ENCODE measurements at regions not wholly inside any gene's neighbourhood (a gene's known extent, or its start where the extent isn't known, plus 50 kb on each side); places are given as distances from the start of the nearest gene placed in this dataset.

DNA sequence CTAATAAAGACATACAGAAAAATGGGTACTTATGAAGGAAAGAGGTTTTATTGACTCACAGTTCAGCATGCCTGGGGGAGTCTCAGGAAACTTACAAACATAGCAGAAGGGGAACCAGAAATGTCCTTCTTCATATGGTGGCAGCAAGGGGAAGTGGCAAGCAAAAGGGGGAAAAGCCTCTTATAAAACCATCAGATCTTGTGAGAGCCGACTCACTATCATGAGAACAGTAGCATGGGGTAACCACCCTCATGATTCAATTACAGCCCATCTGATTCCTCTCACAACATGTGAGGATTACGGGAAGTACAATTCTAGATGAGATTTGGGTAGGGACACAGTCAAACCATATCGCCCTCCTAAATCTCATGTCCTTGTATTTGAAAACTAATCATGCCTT lies 1305.4 kb upstream of the SORCS1 start:
- Histone ChIP-seq H4K5ac (ENCODE audit: low read depth, low read length) (no peak overlapping the region), H2BK15ac (ENCODE audit: low read depth, low read length) (no peak overlapping the region), H3K56ac (ENCODE audit: extremely low read depth, insufficient read depth, low read length) (no peak overlapping the region), H3K36me3 (ENCODE audit: control insufficient read depth, insufficient read depth, low read length) (no peaks in the 10 kb centered on the region), H4K91ac (ENCODE audit: insufficient read depth, low read depth, low read length) (no peak overlapping the region), H2AFZ (replicated peaks; ENCODE audit: low read length, poor library complexity) (no peak overlapping the region), H3K4me3 (ENCODE audit: insufficient read depth, low read depth, low read length) (no peak overlapping the region), H3K79me1 (ENCODE audit: low read depth in 1 of 2, low read length in 2 of 2) (no peaks in the 10 kb centered on the region), H3K9me3 (ENCODE audit: control insufficient read depth, insufficient read depth, low read length) (peaks cover 2% of the 10 kb centered on the region; the same call in 1 of the 2 replicates), H2BK120ac (ENCODE audit: low read depth, low read length) (no peak overlapping the region), H2BK5ac (ENCODE audit: low read depth, low read length, poor library complexity, severe bottlenecking) (no peak overlapping the region), H3K23ac (ENCODE audit: low read depth, low read length) (no peak overlapping the region), H4K20me1 (ENCODE audit: insufficient read depth, low read length) (no peaks in the 10 kb centered on the region), H2AK5ac (ENCODE audit: low read depth, low read length) (no peak overlapping the region), H2AK9ac (replicated peaks; ENCODE audit: low read depth, low read length, poor library complexity) (no peak overlapping the region), H3K14ac (replicated peaks; ENCODE audit: low read depth, low read length) (no peak overlapping the region), H3K27me3 (ENCODE audit: control insufficient read depth, insufficient read depth, low read length) (no peaks in the 10 kb centered on the region; the same call in 1 of the 2 replicates), H3K9ac (ENCODE audit: low read depth, low read length) (no peak overlapping the region), H3K9me1 (ENCODE audit: insufficient read depth, low read length) (no peaks in the 10 kb centered on the region), H3K4me1 (ENCODE audit: control insufficient read depth, insufficient read depth, low read length) (no peaks in the 10 kb centered on the region), H3K27ac (ENCODE audit: insufficient read depth, low read length) (no peak overlapping the region), H3K4me2 (ENCODE audit: low read depth, low read length) (no peak overlapping the region), H3K4ac (ENCODE audit: low read depth, low read length) (no peak overlapping the region), H3K18ac (ENCODE audit: low read depth, low read length) (no peak overlapping the region), H2BK20ac (ENCODE audit: low read depth, low read length) (no peak overlapping the region), H4K8ac (ENCODE audit: low read depth in 2 of 2, low read length in 2 of 2) (no peak overlapping the region)
- WGBS, 2 experiments (ENCODE audit: extremely low coverage in 2 of 2, insufficient read length in 1 of 2): no CpG with 5 or more reads among the region's 3 CpGs
- TF ChIP-seq RAD21 (IDR thresholded peaks at IDR 0.05; ENCODE audit: low read length): no peak
- no peak for TF ChIP-seq BHLHE40 (IDR thresholded peaks at IDR 0.05; ENCODE audit: low read depth, low read length)
- TF ChIP-seq, protein P1, sequence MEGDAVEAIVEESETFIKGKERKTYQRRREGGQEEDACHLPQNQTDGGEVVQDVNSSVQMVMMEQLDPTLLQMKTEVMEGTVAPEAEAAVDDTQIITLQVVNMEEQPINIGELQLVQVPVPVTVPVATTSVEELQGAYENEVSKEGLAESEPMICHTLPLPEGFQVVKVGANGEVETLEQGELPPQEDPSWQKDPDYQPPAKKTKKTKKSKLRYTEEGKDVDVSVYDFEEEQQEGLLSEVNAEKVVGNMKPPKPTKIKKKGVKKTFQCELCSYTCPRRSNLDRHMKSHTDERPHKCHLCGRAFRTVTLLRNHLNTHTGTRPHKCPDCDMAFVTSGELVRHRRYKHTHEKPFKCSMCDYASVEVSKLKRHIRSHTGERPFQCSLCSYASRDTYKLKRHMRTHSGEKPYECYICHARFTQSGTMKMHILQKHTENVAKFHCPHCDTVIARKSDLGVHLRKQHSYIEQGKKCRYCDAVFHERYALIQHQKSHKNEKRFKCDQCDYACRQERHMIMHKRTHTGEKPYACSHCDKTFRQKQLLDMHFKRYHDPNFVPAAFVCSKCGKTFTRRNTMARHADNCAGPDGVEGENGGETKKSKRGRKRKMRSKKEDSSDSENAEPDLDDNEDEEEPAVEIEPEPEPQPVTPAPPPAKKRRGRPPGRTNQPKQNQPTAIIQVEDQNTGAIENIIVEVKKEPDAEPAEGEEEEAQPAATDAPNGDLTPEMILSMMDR (conservative IDR thresholded peaks at IDR 0.05; ENCODE audit: low read depth, low read length): no peak
- TF ChIP-seq, protein P2, sequence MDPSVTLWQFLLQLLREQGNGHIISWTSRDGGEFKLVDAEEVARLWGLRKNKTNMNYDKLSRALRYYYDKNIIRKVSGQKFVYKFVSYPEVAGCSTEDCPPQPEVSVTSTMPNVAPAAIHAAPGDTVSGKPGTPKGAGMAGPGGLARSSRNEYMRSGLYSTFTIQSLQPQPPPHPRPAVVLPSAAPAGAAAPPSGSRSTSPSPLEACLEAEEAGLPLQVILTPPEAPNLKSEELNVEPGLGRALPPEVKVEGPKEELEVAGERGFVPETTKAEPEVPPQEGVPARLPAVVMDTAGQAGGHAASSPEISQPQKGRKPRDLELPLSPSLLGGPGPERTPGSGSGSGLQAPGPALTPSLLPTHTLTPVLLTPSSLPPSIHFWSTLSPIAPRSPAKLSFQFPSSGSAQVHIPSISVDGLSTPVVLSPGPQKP (IDR thresholded peaks at IDR 0.05; ENCODE audit: borderline replicate concordance, low read depth, low read length): no peak
- TF ChIP-seq RCOR1 (IDR thresholded peaks at IDR 0.05; ENCODE audit: insufficient replicate concordance, low read length): no peak
- TF ChIP-seq RFX5 (IDR thresholded peaks at IDR 0.05; ENCODE audit: low read depth, low read length): no peak
- no peak for TF ChIP-seq POLR2A (IDR thresholded peaks at IDR 0.05; ENCODE audit: low read depth, low read length)
- TF ChIP-seq CEBPB (IDR thresholded peaks at IDR 0.05; ENCODE audit: low read depth, low read length): no peak
- no peak for TF ChIP-seq MAZ (IDR thresholded peaks at IDR 0.05; ENCODE audit: borderline replicate concordance, low read depth, low read length)
- TF ChIP-seq MAFK (IDR thresholded peaks at IDR 0.05; ENCODE audit: low read depth, low read length): no peak
- no peak for TF ChIP-seq NFE2L2 (IDR thresholded peaks at IDR 0.05; ENCODE audit: low read depth, low read length)
- no peak for TF ChIP-seq MXI1 (IDR thresholded peaks at IDR 0.05; ENCODE audit: borderline replicate concordance, low read depth, low read length)
- TF ChIP-seq CHD1 (IDR thresholded peaks at IDR 0.05; ENCODE audit: low read depth, low read length): no peak
- TF ChIP-seq, protein P3, sequence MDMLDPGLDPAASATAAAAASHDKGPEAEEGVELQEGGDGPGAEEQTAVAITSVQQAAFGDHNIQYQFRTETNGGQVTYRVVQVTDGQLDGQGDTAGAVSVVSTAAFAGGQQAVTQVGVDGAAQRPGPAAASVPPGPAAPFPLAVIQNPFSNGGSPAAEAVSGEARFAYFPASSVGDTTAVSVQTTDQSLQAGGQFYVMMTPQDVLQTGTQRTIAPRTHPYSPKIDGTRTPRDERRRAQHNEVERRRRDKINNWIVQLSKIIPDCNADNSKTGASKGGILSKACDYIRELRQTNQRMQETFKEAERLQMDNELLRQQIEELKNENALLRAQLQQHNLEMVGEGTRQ (IDR thresholded peaks at IDR 0.05; ENCODE audit: low read depth, low read length): no peak
- TF ChIP-seq SMC3 (IDR thresholded peaks at IDR 0.05; ENCODE audit: low read depth, low read length): no peak
- no peak for TF ChIP-seq FOS (IDR thresholded peaks at IDR 0.05; ENCODE audit: low read depth, low read length)
- intact Hi-C loops (cut with micrococcal nuclease) (no loop called here), dilution Hi-C loops (cut with HindIII; ENCODE audit: low sequenced_read_pairs, unreplicated experiment) (no loop called here), in situ Hi-C loops (cut with MboI; ENCODE audit: low sequenced_read_pairs) (no loop called here)
- ATAC-seq (ENCODE audit: low read depth): no peak
- POLR2A ChIA-PET (ENCODE audit: unreplicated experiment): no interaction called here
- no TSS peak for BruUV-seq (replicated peaks)
- CTCF ChIA-PET: no interaction called here
- no peak for DNase-seq

Data from IMR-90 (cell line).